ENCODE measurements at regions not wholly inside any gene's neighbourhood (a gene's known extent, or its start where the extent isn't known, plus 50 kb on each side); places are given as distances from the start of the nearest gene placed in this dataset.

- in situ Hi-C loops (cut with HindIII; ENCODE audit: low sequenced_read_pairs) = no loop called here
- no peak overlapping the region for H3K4me3 ChIP-seq (ENCODE audit: low read depth, low read length)
- peak; percentile 81 for DNase-seq (ENCODE audit: low read depth, low spot score)
- TF ChIP-seq CTCF (IDR thresholded peaks at IDR 0.05; ENCODE audit: low read depth, low read length) = no peak
Observed at GRCh38 chr21:35578347-35578782, 482.0 kb downstream of the SETD4 start.

GRCh38 chr21:35575280-35575915 is 484.9 kb downstream of the SETD4 start:
- no peak for TF ChIP-seq CTCF (IDR thresholded peaks at IDR 0.05; ENCODE audit: low read depth, low read length)
- in situ Hi-C loops (cut with HindIII; ENCODE audit: low sequenced_read_pairs) = no loop called here
- no peak overlapping the region for H3K4me3 ChIP-seq (ENCODE audit: low read depth, low read length)
- peak; percentile 92 for DNase-seq (ENCODE audit: low read depth, low spot score)

GRCh38 chr21:35573472-35574374 is 486.6 kb downstream of the SETD4 start:
- no peak for DNase-seq (ENCODE audit: low read depth, low spot score)
- no peak for TF ChIP-seq CTCF (IDR thresholded peaks at IDR 0.05; ENCODE audit: low read depth, low read length)
- no peak overlapping the region for H3K4me3 ChIP-seq (ENCODE audit: low read depth, low read length)
- in situ Hi-C loops (cut with HindIII; ENCODE audit: low sequenced_read_pairs) = no loop called here

GRCh38 chr21:35571910-35572309 is 488.4 kb downstream of the SETD4 start:
- in situ Hi-C loops (cut with HindIII; ENCODE audit: low sequenced_read_pairs) = no loop called here
- TF ChIP-seq CTCF (IDR thresholded peaks at IDR 0.05; ENCODE audit: low read depth, low read length) = no peak
- DNase-seq (ENCODE audit: low read depth, low spot score) = no peak
- H3K4me3 ChIP-seq (ENCODE audit: low read depth, low read length) = no peak overlapping the region

GRCh38 chr21:35568643-35569042 is 491.7 kb downstream of the SETD4 start:
- in situ Hi-C loops (cut with HindIII; ENCODE audit: low sequenced_read_pairs) = no loop called here
- TF ChIP-seq CTCF (IDR thresholded peaks at IDR 0.05; ENCODE audit: low read depth, low read length) = no peak
- no peak overlapping the region for H3K4me3 ChIP-seq (ENCODE audit: low read depth, low read length)
- DNase-seq (ENCODE audit: low read depth, low spot score) = no peak

GRCh38 chr21:35566874-35567273 is 493.5 kb downstream of the SETD4 start:
- no peak for DNase-seq (ENCODE audit: low read depth, low spot score)
- no peak overlapping the region for H3K4me3 ChIP-seq (ENCODE audit: low read depth, low read length)
- in situ Hi-C loops (cut with HindIII; ENCODE audit: low sequenced_read_pairs) = no loop called here
- no peak for TF ChIP-seq CTCF (IDR thresholded peaks at IDR 0.05; ENCODE audit: low read depth, low read length)
